GM23338 (cell line): ENCODE measurements at regions not wholly inside any gene's neighbourhood (a gene's known extent, or its start where the extent isn't known, plus 50 kb on each side); places are given as distances from the start of the nearest gene placed in this dataset.

Source experiments
- ATAC-seq: fragments of 200-7000 bp; cut with Tn5 transposase; 3 replicates; pipeline ENCODE4 v1.9.1; 2020
- DNase-seq: peaks from one replicate; pipeline ENCODE4 v3.0.0-alpha.2; 2015; ENCODE audit warnings: low spot score
- H2AFZ ChIP-seq: fragments of 200-600 bp; sonication (generic); 2 replicates; pipeline ENCODE4 v1.8.0; 2016; ENCODE audit warnings: antibody characterized with exemption, mild to moderate bottlenecking, moderate library complexity
- H3F3A ChIP-seq: fragments of 200-600 bp; sonication (generic); replicated peaks from 2 replicates; pipeline ENCODE4 v1.8.0; 2017; ENCODE audit warnings: antibody characterized with exemption, mixed run types, low read depth
- H3K27ac ChIP-seq: fragments of 200-600 bp; sonication (generic); 2 replicates; pipeline ENCODE4 v1.6.1; 2016; ENCODE audit warnings: low read depth
- H3K27me3 ChIP-seq: fragments of 200-600 bp; sonication (generic); 2 replicates; pipeline ENCODE4 v1.8.0; 2016; ENCODE audit warnings: mild to moderate bottlenecking, mixed run types, moderate library complexity; ENCODE audit not compliant: insufficient read depth
- H3K36me3 ChIP-seq: fragments of 200-600 bp; sonication (generic); 2 replicates; pipeline ENCODE4 v1.8.0; 2016; ENCODE audit warnings: mild to moderate bottlenecking; ENCODE audit not compliant: insufficient read depth
- H3K4me1 ChIP-seq: fragments of 200-600 bp; sonication (generic); 2 replicates; pipeline ENCODE4 v1.8.0; 2016; ENCODE audit warnings: mild to moderate bottlenecking, moderate library complexity; ENCODE audit not compliant: insufficient read depth
- H3K4me2 ChIP-seq: fragments of 200-600 bp; sonication (generic); 2 replicates; pipeline ENCODE4 v1.7.1; 2017; ENCODE audit warnings: mixed run types
- H3K4me3 ChIP-seq: fragments of 200-600 bp; sonication (generic); 2 replicates; pipeline ENCODE4 v1.6.1; 2016; ENCODE audit warnings: mixed run types
- H3K79me2 ChIP-seq: fragments of 200-600 bp; sonication (generic); replicated peaks from 2 replicates; pipeline ENCODE4 v1.8.0; 2017; ENCODE audit warnings: mild to moderate bottlenecking; ENCODE audit not compliant: insufficient read depth
- H3K9me2 ChIP-seq: fragments of 200-600 bp; sonication (generic); 2 replicates; pipeline ENCODE4 v1.8.0; 2017; ENCODE audit not compliant: insufficient read depth
- H4K20me1 ChIP-seq: fragments of 200-600 bp; sonication (generic); replicated peaks from 2 replicates; pipeline ENCODE4 v1.8.0; 2017; ENCODE audit warnings: mild to moderate bottlenecking; ENCODE audit not compliant: insufficient read depth
- H3K27ac Mint-ChIP-seq: 2 replicates; pipeline ENCODE4 v1.8.0; 2020; ENCODE audit warnings: inconsistent platforms, mild to moderate bottlenecking, moderate library complexity, mixed read lengths
- H3K27me3 Mint-ChIP-seq: 3 replicates; pipeline ENCODE4 v1.8.0; 2022; ENCODE audit warnings: low read depth, mild to moderate bottlenecking, moderate library complexity, mixed read lengths, inconsistent platforms; ENCODE audit not compliant: insufficient read depth, poor library complexity
- H3K36me3 Mint-ChIP-seq: 3 replicates; pipeline ENCODE4 v1.8.0; 2021; ENCODE audit warnings: low read depth, mild to moderate bottlenecking, inconsistent platforms, moderate library complexity, mixed read lengths
- H3K4me1 Mint-ChIP-seq: 3 replicates; pipeline ENCODE4 v1.8.0; 2020; ENCODE audit warnings: mild to moderate bottlenecking, inconsistent platforms, mixed read lengths
- H3K4me3 Mint-ChIP-seq: 3 replicates; pipeline ENCODE4 v1.8.0; 2021; ENCODE audit warnings: moderate library complexity, mild to moderate bottlenecking, inconsistent platforms, mixed read lengths
- H3K9me3 Mint-ChIP-seq: 3 replicates; pipeline ENCODE4 v1.8.0; 2020; ENCODE audit warnings: moderate library complexity, mild to moderate bottlenecking, inconsistent platforms, mixed read lengths
- CREB1 ChIP-seq: fragments of 250-450 bp; sonication (Bioruptor Pico); IDR thresholded peaks from 2 replicates; pipeline ENCODE4 v1.5.0; 2020; ENCODE audit warnings: low read depth, mild to moderate bottlenecking, moderate library complexity
- EZH2 ChIP-seq: fragments of 200-600 bp; sonication (generic); IDR thresholded peaks from one replicate; pipeline ENCODE4 v1.8.0; 2017; ENCODE audit warnings: antibody characterized with exemption, mild to moderate bottlenecking, low read depth; ENCODE audit not compliant: unreplicated experiment
- EZH2phosphoT487 ChIP-seq: fragments of 200-600 bp; sonication (generic); IDR thresholded peaks from one replicate; pipeline ENCODE4 v1.8.1; 2018; ENCODE audit warnings: antibody characterized with exemption; ENCODE audit not compliant: unreplicated experiment
- JUNB ChIP-seq: IDR thresholded peaks from one replicate; pipeline ENCODE4 v1.6.1; 2016; ENCODE audit warnings: antibody characterized with exemption; ENCODE audit not compliant: unreplicated experiment
- NANOG ChIP-seq: IDR thresholded peaks from 2 replicates; pipeline ENCODE4 v1.6.1; 2016; ENCODE audit warnings: antibody characterized with exemption, borderline replicate concordance
- POLR2AphosphoS5 ChIP-seq: IDR thresholded peaks from 2 replicates; pipeline ENCODE4 v1.6.1; 2016; ENCODE audit warnings: antibody characterized with exemption, low read depth
- STAT1 ChIP-seq: IDR thresholded peaks from one replicate; pipeline ENCODE4 v1.6.1; 2016; ENCODE audit warnings: antibody characterized with exemption; ENCODE audit not compliant: unreplicated experiment
- ZNF114 ChIP-seq: fragments of 250-450 bp; sonication (Bioruptor Pico); IDR thresholded peaks from 2 replicates; pipeline ENCODE4 v1.5.0; 2020; ENCODE audit warnings: mild to moderate bottlenecking, moderate library complexity
- ZNF331 ChIP-seq: fragments of 250-450 bp; sonication (Bioruptor Pico); IDR thresholded peaks from 2 replicates; pipeline ENCODE4 v1.5.0; 2020; ENCODE audit warnings: low read depth, mild to moderate bottlenecking, moderate library complexity
- TF ChIP-seq, protein P1 (sequence below): IDR thresholded peaks from 2 replicates; pipeline ENCODE4 v1.6.1; 2016; ENCODE audit warnings: antibody characterized with exemption
- TF ChIP-seq, protein P2 (sequence below), 2 experiments: fragments of 200-600 bp in 1 of 2; sonication (generic) in 1 of 2; conservative IDR thresholded peaks; 2 replicates each; pipeline versions ENCODE4 v1.5.1 to v1.6.1; 2016 to 2017; ENCODE audit warnings: antibody characterized with exemption in 2 of 2, low read depth in 2 of 2, mild to moderate bottlenecking in 2 of 2, moderate library complexity in 1 of 2
- TF ChIP-seq, protein P3 (sequence below): fragments of 250-450 bp; sonication (Bioruptor Pico); IDR thresholded peaks from 2 replicates; pipeline ENCODE4 v1.5.0; 2020; ENCODE audit warnings: mild to moderate bottlenecking, moderate library complexity
- TF ChIP-seq, protein P4 (sequence below): IDR thresholded peaks from one replicate; pipeline ENCODE4 v1.6.1; 2018; ENCODE audit warnings: antibody characterized with exemption; ENCODE audit not compliant: unreplicated experiment

DNA sequence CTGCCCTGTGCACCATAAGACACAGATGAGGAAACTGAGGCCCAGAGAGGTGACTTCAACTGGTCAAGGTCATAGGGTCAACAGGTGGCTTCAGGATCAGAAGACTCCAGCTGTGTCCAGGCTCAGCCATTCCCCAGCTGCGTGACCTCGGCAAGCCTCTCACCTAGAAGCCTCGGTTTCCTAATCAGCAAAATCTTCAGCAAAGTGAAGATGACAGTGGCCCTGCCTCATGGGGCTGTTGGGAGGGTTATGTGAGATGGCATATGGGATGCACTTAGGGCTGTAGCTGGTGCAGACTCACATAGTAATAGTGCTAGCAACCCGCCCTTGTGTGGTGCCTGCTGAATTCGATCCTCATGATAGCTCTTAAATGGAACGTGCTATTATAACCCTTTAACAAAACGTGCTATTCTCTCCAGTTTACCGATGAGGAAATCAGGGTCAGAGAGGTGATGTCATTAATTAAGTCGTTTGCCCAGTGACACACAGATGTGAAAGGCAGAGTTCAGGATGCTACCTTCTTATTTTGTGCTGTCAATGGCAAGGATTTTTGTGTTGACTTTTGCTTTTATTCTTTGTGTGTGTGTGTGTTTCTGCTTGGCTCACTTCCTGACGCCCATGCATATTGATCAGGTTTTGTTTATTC lies 472.9 kb downstream of the MATN1 start:
- ATAC-seq (no peak), DNase-seq (no peak)
- H3K27ac Mint-ChIP-seq = no peak overlapping the region
- Histone ChIP-seq H3K4me2 (no peak overlapping the region), H3K27ac (no peak overlapping the region), H3K4me1 (no peaks in the 10 kb centered on the region), H2AFZ (no peak overlapping the region), H3K9me2 (no peaks in the 10 kb centered on the region), H3K27me3 (no peaks in the 10 kb centered on the region), H3K4me3 (no peak overlapping the region), H3K79me2 (no peaks in the 10 kb centered on the region), H4K20me1 (no peaks in the 10 kb centered on the region), H3F3A (no peaks in the 10 kb centered on the region), H3K36me3 (no peaks in the 10 kb centered on the region)
- H3K4me1 Mint-ChIP-seq = peaks cover 3% of the 10 kb centered on the region; the same call in 1 of the 3 replicates
- TF ChIP-seq EZH2 = no peak
- TF ChIP-seq, protein P1, sequence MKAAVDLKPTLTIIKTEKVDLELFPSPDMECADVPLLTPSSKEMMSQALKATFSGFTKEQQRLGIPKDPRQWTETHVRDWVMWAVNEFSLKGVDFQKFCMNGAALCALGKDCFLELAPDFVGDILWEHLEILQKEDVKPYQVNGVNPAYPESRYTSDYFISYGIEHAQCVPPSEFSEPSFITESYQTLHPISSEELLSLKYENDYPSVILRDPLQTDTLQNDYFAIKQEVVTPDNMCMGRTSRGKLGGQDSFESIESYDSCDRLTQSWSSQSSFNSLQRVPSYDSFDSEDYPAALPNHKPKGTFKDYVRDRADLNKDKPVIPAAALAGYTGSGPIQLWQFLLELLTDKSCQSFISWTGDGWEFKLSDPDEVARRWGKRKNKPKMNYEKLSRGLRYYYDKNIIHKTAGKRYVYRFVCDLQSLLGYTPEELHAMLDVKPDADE = no peak
- TF ChIP-seq, protein P2, sequence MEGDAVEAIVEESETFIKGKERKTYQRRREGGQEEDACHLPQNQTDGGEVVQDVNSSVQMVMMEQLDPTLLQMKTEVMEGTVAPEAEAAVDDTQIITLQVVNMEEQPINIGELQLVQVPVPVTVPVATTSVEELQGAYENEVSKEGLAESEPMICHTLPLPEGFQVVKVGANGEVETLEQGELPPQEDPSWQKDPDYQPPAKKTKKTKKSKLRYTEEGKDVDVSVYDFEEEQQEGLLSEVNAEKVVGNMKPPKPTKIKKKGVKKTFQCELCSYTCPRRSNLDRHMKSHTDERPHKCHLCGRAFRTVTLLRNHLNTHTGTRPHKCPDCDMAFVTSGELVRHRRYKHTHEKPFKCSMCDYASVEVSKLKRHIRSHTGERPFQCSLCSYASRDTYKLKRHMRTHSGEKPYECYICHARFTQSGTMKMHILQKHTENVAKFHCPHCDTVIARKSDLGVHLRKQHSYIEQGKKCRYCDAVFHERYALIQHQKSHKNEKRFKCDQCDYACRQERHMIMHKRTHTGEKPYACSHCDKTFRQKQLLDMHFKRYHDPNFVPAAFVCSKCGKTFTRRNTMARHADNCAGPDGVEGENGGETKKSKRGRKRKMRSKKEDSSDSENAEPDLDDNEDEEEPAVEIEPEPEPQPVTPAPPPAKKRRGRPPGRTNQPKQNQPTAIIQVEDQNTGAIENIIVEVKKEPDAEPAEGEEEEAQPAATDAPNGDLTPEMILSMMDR (conservative IDR thresholded peaks at IDR 0.05; ENCODE audit: low read depth in 2 of 2) = no peak
- TF ChIP-seq JUNB = no peak
- TF ChIP-seq STAT1 = no peak
- TF ChIP-seq, protein P3, sequence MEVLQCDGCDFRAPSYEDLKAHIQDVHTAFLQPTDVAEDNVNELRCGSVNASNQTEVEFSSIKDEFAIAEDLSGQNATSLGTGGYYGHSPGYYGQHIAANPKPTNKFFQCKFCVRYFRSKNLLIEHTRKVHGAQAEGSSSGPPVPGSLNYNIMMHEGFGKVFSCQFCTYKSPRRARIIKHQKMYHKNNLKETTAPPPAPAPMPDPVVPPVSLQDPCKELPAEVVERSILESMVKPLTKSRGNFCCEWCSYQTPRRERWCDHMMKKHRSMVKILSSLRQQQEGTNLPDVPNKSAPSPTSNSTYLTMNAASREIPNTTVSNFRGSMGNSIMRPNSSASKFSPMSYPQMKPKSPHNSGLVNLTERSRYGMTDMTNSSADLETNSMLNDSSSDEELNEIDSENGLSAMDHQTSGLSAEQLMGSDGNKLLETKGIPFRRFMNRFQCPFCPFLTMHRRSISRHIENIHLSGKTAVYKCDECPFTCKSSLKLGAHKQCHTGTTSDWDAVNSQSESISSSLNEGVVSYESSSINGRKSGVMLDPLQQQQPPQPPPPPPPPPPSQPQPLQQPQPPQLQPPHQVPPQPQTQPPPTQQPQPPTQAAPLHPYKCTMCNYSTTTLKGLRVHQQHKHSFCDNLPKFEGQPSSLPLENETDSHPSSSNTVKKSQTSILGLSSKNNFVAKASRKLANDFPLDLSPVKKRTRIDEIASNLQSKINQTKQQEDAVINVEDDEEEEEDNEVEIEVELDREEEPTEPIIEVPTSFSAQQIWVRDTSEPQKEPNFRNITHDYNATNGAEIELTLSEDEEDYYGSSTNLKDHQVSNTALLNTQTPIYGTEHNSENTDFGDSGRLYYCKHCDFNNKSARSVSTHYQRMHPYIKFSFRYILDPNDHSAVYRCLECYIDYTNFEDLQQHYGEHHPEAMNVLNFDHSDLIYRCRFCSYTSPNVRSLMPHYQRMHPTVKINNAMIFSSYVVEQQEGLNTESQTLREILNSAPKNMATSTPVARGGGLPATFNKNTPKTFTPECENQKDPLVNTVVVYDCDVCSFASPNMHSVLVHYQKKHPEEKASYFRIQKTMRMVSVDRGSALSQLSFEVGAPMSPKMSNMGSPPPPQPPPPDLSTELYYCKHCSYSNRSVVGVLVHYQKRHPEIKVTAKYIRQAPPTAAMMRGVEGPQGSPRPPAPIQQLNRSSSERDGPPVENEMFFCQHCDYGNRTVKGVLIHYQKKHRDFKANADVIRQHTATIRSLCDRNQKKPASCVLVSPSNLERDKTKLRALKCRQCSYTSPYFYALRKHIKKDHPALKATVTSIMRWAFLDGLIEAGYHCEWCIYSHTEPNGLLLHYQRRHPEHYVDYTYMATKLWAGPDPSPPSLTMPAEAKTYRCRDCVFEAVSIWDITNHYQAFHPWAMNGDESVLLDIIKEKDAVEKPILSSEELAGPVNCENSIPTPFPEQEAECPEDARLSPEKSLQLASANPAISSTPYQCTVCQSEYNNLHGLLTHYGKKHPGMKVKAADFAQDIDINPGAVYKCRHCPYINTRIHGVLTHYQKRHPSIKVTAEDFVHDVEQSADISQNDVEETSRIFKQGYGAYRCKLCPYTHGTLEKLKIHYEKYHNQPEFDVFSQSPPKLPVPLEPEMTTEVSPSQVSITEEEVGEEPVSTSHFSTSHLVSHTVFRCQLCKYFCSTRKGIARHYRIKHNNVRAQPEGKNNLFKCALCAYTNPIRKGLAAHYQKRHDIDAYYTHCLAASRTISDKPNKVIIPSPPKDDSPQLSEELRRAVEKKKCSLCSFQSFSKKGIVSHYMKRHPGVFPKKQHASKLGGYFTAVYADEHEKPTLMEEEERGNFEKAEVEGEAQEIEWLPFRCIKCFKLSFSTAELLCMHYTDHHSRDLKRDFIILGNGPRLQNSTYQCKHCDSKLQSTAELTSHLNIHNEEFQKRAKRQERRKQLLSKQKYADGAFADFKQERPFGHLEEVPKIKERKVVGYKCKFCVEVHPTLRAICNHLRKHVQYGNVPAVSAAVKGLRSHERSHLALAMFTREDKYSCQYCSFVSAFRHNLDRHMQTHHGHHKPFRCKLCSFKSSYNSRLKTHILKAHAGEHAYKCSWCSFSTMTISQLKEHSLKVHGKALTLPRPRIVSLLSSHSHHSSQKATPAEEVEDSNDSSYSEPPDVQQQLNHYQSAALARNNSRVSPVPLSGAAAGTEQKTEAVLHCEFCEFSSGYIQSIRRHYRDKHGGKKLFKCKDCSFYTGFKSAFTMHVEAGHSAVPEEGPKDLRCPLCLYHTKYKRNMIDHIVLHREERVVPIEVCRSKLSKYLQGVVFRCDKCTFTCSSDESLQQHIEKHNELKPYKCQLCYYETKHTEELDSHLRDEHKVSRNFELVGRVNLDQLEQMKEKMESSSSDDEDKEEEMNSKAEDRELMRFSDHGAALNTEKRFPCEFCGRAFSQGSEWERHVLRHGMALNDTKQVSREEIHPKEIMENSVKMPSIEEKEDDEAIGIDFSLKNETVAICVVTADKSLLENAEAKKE (CRISPR knock-in tag) = no peak
- TF ChIP-seq, protein P4, sequence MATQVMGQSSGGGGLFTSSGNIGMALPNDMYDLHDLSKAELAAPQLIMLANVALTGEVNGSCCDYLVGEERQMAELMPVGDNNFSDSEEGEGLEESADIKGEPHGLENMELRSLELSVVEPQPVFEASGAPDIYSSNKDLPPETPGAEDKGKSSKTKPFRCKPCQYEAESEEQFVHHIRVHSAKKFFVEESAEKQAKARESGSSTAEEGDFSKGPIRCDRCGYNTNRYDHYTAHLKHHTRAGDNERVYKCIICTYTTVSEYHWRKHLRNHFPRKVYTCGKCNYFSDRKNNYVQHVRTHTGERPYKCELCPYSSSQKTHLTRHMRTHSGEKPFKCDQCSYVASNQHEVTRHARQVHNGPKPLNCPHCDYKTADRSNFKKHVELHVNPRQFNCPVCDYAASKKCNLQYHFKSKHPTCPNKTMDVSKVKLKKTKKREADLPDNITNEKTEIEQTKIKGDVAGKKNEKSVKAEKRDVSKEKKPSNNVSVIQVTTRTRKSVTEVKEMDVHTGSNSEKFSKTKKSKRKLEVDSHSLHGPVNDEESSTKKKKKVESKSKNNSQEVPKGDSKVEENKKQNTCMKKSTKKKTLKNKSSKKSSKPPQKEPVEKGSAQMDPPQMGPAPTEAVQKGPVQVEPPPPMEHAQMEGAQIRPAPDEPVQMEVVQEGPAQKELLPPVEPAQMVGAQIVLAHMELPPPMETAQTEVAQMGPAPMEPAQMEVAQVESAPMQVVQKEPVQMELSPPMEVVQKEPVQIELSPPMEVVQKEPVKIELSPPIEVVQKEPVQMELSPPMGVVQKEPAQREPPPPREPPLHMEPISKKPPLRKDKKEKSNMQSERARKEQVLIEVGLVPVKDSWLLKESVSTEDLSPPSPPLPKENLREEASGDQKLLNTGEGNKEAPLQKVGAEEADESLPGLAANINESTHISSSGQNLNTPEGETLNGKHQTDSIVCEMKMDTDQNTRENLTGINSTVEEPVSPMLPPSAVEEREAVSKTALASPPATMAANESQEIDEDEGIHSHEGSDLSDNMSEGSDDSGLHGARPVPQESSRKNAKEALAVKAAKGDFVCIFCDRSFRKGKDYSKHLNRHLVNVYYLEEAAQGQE = no peak
- TF ChIP-seq ZNF114 (CRISPR knock-in tag) = no peak
- no peak for TF ChIP-seq NANOG
- no peak for TF ChIP-seq EZH2phosphoT487
- TF ChIP-seq POLR2AphosphoS5 = no peak
- TF ChIP-seq ZNF331 (CRISPR knock-in tag) = no peak
- TF ChIP-seq CREB1 (CRISPR knock-in tag) = no peak
- no peaks in the 10 kb centered on the region; the same call in 2 of the 3 replicates for H3K9me3 Mint-ChIP-seq
- H3K4me3 Mint-ChIP-seq = no peak overlapping the region
- H3K27me3 Mint-ChIP-seq = peaks cover 2% of the 10 kb centered on the region
- H3K36me3 Mint-ChIP-seq = no peaks in the 10 kb centered on the region
